Muscle layer of duodenum (tissue), 2 donors: ENCODE measurements at regions not wholly inside any gene's neighbourhood (a gene's known extent, or its start where the extent isn't known, plus 50 kb on each side); places are given as distances from the start of the nearest gene placed in this dataset.
"Not testable (repeated sequence)": the region's sequence is repeated elsewhere in the genome, so short reads cannot be mapped to it uniquely, and the experiment has no call there.

Source experiments
- H3K27ac ChIP-seq: one replicate; pipeline ENCODE4 v1.7.0; 2013; ENCODE audit warnings: mild to moderate bottlenecking, low read length
- H3K27me3 ChIP-seq: one replicate; pipeline ENCODE4 v1.7.0; 2013; ENCODE audit warnings: low read depth, mild to moderate bottlenecking, control low read depth, low read length
- H3K36me3 ChIP-seq, 2 donors: one replicate each; pipeline ENCODE4 v1.7.0; 2013; ENCODE audit warnings: low read length in 2 of 2, control low read depth in 1 of 2, mild to moderate bottlenecking in 1 of 2; ENCODE audit not compliant: insufficient read depth in 2 of 2, control insufficient read depth in 1 of 2
- H3K4me1 ChIP-seq, 2 donors: one replicate each; pipeline ENCODE4 v1.7.0; 2013; ENCODE audit warnings: low read length in 2 of 2, mild to moderate bottlenecking in 2 of 2, control low read depth in 1 of 2, moderate library complexity in 1 of 2; ENCODE audit not compliant: insufficient read depth in 2 of 2, control insufficient read depth in 1 of 2
- H3K4me3 ChIP-seq, 2 donors: one replicate each; pipeline ENCODE4 v1.7.0; 2013; ENCODE audit warnings: low read length in 2 of 2, low read depth in 1 of 2, mild to moderate bottlenecking in 1 of 2
- H3K9me3 ChIP-seq, 2 donors: one replicate each; pipeline ENCODE4 v1.7.0; 2013; ENCODE audit warnings: low read length in 2 of 2, control low read depth in 1 of 2, mild to moderate bottlenecking in 1 of 2; ENCODE audit not compliant: control insufficient read depth in 1 of 2
- donor health status: healthy.

- H3K27me3 ChIP-seq, H3K4me1 ChIP-seq, H3K4me3 ChIP-seq, H3K36me3 ChIP-seq, H3K27ac ChIP-seq: not testable (repeated sequence)
- peaks cover 5 to 15% of the 10 kb centered on the region in 2 donors for H3K9me3 ChIP-seq
These were observed 164.7 kb upstream of the ANKRD55 start for GRCh38 chr5:56397796-56398195.

GRCh38 chr5:56396634-56397033, 163.5 kb upstream of the ANKRD55 start:
- H3K27me3 ChIP-seq, result no peaks in the 10 kb centered on the region
- no peaks in the 10 kb centered on the region for H3K36me3 ChIP-seq
- no peak overlapping the region for H3K4me3 ChIP-seq
- H3K27ac ChIP-seq, result no peak overlapping the region
- no peaks in the 10 kb centered on the region for H3K4me1 ChIP-seq
- H3K9me3 ChIP-seq, result peaks cover 5 to 15% of the 10 kb centered on the region in 2 donors

GRCh38 chr5:56389261-56389660, 156.1 kb upstream of the ANKRD55 start:
- Histone ChIP-seq H3K27ac (no peak overlapping the region), H3K4me3 (no peak overlapping the region), H3K36me3 (no peaks in the 10 kb centered on the region), H3K9me3 (peaks cover 0 to 4% of the 10 kb centered on the region in 2 donors), H3K4me1 (no peaks in the 10 kb centered on the region), H3K27me3 (no peaks in the 10 kb centered on the region)

- Histone ChIP-seq H3K36me3 (no peaks in the 10 kb centered on the region), H3K4me1 (no peaks in the 10 kb centered on the region), H3K9me3 (peaks cover 0 to 3% of the 10 kb centered on the region in 2 donors), H3K27ac (no peak overlapping the region), H3K27me3 (no peaks in the 10 kb centered on the region), H3K4me3 (no peak overlapping the region)
These were observed 155.3 kb upstream of the ANKRD55 start for GRCh38 chr5:56388229-56388985.

GRCh38 chr5:56386046-56386445, 152.9 kb upstream of the ANKRD55 start:
- Histone ChIP-seq H3K9me3 (no peaks in the 10 kb centered on the region), H3K27ac (no peak overlapping the region), H3K4me1 (no peaks in the 10 kb centered on the region), H3K36me3 (no peaks in the 10 kb centered on the region), H3K4me3 (no peak overlapping the region), H3K27me3 (no peaks in the 10 kb centered on the region)

- H3K27me3 ChIP-seq, result no peaks in the 10 kb centered on the region
- no peak overlapping the region for H3K4me3 ChIP-seq
- H3K27ac ChIP-seq, result no peak overlapping the region
- H3K36me3 ChIP-seq, result no peaks in the 10 kb centered on the region
- no peaks in the 10 kb centered on the region for H3K9me3 ChIP-seq
- no peaks in the 10 kb centered on the region for H3K4me1 ChIP-seq
These were observed 151.1 kb upstream of the ANKRD55 start for GRCh38 chr5:56384186-56384585.

- Histone ChIP-seq H3K27ac (no peak overlapping the region), H3K4me3 (no peak overlapping the region), H3K27me3 (no peaks in the 10 kb centered on the region), H3K9me3 (no peaks in the 10 kb centered on the region), H3K4me1 (no peaks in the 10 kb centered on the region), H3K36me3 (no peaks in the 10 kb centered on the region)
These were observed 150.6 kb upstream of the ANKRD55 start for GRCh38 chr5:56383761-56384160.

- no peaks in the 10 kb centered on the region for H3K4me1 ChIP-seq
- no peaks in the 10 kb centered on the region for H3K36me3 ChIP-seq
- no peaks in the 10 kb centered on the region for H3K27me3 ChIP-seq
- no peak overlapping the region for H3K4me3 ChIP-seq
- H3K27ac ChIP-seq, result no peak overlapping the region
- no peaks in the 10 kb centered on the region for H3K9me3 ChIP-seq
These were observed 149.8 kb upstream of the ANKRD55 start for GRCh38 chr5:56382896-56383295.

- peaks cover 0 to 7% of the 10 kb centered on the region in 2 donors for H3K9me3 ChIP-seq
- no peaks in the 10 kb centered on the region for H3K27me3 ChIP-seq
- no peaks in the 10 kb centered on the region for H3K36me3 ChIP-seq
- H3K4me3 ChIP-seq, result no peak overlapping the region
- H3K4me1 ChIP-seq, result no peaks in the 10 kb centered on the region
- no peak overlapping the region for H3K27ac ChIP-seq
These were observed 144.4 kb upstream of the ANKRD55 start for GRCh38 chr5:56377573-56377972.

GRCh38 chr5:56376128-56376527, 143.0 kb upstream of the ANKRD55 start:
- Histone ChIP-seq H3K36me3 (no peaks in the 10 kb centered on the region), H3K4me3 (no peak overlapping the region), H3K27ac (no peak overlapping the region), H3K4me1 (no peaks in the 10 kb centered on the region), H3K27me3 (no peaks in the 10 kb centered on the region), H3K9me3 (peaks cover 0 to 7% of the 10 kb centered on the region in 2 donors)

GRCh38 chr5:56375011-56375410, 141.9 kb upstream of the ANKRD55 start:
- H3K27ac ChIP-seq, result no peak overlapping the region
- H3K4me1 ChIP-seq, result no peaks in the 10 kb centered on the region
- no peak overlapping the region for H3K4me3 ChIP-seq
- peaks cover 0 to 7% of the 10 kb centered on the region in 2 donors for H3K9me3 ChIP-seq
- no peaks in the 10 kb centered on the region for H3K36me3 ChIP-seq
- H3K27me3 ChIP-seq, result no peaks in the 10 kb centered on the region

GRCh38 chr5:56372491-56372890, 139.4 kb upstream of the ANKRD55 start:
- not testable (repeated sequence) for H3K9me3 ChIP-seq, H3K36me3 ChIP-seq, H3K4me3 ChIP-seq, H3K27me3 ChIP-seq, H3K4me1 ChIP-seq, H3K27ac ChIP-seq
